ENCODE measurements at regions not wholly inside any gene's neighbourhood (a gene's known extent, or its start where the extent isn't known, plus 50 kb on each side); places are given as distances from the start of the nearest gene placed in this dataset.

DNA sequence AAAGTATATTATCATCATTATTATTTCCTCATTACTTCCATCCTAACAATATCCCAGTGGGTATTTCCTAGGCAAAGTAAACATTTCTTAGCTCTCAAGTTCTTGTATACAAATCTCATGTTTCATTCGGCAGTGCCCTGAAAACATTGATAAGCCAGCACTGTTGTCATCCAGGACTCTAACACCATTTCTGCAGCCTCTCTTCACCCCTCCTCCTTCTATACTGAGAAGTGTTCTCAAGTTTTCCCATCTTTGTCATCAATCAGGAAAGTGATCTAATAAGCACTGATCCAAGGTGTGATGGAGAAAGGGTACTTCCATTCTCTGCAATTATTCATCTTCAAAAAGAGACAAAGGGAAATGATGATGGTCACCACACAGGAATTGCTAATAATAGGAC, 168.4 kb upstream of the CCDC54 start:
- no peaks in the 10 kb centered on the region for H3K27me3 Mint-ChIP-seq (ENCODE audit: unreplicated experiment)
- H3K27ac Mint-ChIP-seq (ENCODE audit: unreplicated experiment): peak overlapping the region; percentile 91

DNA sequence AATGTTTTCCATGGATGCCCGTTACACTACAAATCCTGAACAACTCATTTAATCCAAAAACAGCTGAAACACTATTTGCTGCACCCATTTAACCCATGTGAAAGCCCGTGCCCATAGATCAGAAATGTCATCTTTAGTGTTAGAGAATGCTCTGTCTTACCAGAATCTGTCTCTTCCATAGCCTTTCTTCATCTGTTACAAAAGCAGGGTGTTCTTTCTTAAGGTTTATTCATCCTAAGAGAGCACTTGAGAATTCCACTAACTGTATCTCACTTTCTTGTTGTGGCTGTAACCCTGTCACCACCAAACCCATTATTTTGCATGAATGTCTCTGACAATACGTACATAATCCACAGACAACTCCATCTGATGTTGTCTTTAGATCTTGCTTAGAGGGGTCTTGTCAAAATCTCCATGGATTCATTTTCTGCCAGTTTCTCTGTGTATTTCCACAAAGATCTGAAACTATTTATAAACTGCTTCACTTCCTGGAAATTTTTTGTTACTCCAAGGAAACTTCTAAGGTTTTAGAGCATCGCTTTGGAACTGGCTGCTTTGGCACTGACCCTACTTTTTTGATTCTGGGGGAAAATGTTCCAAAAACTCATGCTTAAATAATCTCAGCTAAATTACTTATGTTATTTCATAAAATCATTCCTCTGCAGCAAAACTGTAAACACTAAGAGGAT, 167.8 kb upstream of the CCDC54 start:
- DNase-seq: no peak
- no peaks in the 10 kb centered on the region for H3K9me3 Mint-ChIP-seq (ENCODE audit: unreplicated experiment)

More for the DNA sequence above, 168.4 kb upstream of the CCDC54 start:
- Mint-ChIP-seq H3K4me1 (ENCODE audit: low read depth, unreplicated experiment) (peaks cover 25% of the 10 kb centered on the region), H3K9me3 (ENCODE audit: unreplicated experiment) (no peaks in the 10 kb centered on the region), H3K4me3 (ENCODE audit: unreplicated experiment) (no peak overlapping the region), H3K36me3 (ENCODE audit: unreplicated experiment) (no peaks in the 10 kb centered on the region)
- TF ChIP-seq, protein P1, sequence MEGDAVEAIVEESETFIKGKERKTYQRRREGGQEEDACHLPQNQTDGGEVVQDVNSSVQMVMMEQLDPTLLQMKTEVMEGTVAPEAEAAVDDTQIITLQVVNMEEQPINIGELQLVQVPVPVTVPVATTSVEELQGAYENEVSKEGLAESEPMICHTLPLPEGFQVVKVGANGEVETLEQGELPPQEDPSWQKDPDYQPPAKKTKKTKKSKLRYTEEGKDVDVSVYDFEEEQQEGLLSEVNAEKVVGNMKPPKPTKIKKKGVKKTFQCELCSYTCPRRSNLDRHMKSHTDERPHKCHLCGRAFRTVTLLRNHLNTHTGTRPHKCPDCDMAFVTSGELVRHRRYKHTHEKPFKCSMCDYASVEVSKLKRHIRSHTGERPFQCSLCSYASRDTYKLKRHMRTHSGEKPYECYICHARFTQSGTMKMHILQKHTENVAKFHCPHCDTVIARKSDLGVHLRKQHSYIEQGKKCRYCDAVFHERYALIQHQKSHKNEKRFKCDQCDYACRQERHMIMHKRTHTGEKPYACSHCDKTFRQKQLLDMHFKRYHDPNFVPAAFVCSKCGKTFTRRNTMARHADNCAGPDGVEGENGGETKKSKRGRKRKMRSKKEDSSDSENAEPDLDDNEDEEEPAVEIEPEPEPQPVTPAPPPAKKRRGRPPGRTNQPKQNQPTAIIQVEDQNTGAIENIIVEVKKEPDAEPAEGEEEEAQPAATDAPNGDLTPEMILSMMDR (IDR thresholded peaks at IDR 0.05; ENCODE audit: partially characterized antibody, unreplicated experiment): no peak
- no peak for DNase-seq

DNA sequence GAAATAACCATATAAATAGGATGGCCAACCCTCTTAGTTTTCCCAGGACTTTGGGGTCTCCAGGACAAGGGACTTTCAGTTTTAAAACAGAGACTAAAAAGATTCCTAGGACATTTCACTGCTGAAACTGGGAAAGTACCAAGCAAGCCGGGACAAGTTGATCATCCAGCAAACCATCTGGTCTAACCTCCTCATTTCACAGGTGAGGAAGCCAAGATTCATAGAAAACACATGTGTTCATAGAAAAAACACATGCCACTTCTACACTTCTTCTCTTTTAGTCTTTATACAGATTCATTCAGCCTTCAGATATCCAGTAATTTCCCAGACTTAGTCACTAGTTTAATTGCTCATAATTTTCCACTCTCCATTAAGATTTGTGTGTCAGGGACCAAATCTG, 165.6 kb upstream of the CCDC54 start:
- Mint-ChIP-seq H3K9me3 (ENCODE audit: unreplicated experiment) (no peaks in the 10 kb centered on the region), H3K27ac (ENCODE audit: unreplicated experiment) (no peak overlapping the region), H3K4me3 (ENCODE audit: unreplicated experiment) (no peak overlapping the region), H3K4me1 (ENCODE audit: low read depth, unreplicated experiment) (peaks cover 25% of the 10 kb centered on the region), H3K27me3 (ENCODE audit: unreplicated experiment) (no peaks in the 10 kb centered on the region), H3K36me3 (ENCODE audit: unreplicated experiment) (peaks cover 3% of the 10 kb centered on the region)
- no peak for DNase-seq
- TF ChIP-seq, protein P1 (IDR thresholded peaks at IDR 0.05; ENCODE audit: partially characterized antibody, unreplicated experiment): no peak

More for the DNA sequence above, 167.8 kb upstream of the CCDC54 start:
- Mint-ChIP-seq H3K27ac (ENCODE audit: unreplicated experiment) (no peak overlapping the region), H3K4me3 (ENCODE audit: unreplicated experiment) (no peak overlapping the region), H3K4me1 (ENCODE audit: low read depth, unreplicated experiment) (peaks cover 25% of the 10 kb centered on the region), H3K27me3 (ENCODE audit: unreplicated experiment) (no peaks in the 10 kb centered on the region), H3K36me3 (ENCODE audit: unreplicated experiment) (peaks cover 3% of the 10 kb centered on the region)
- TF ChIP-seq, protein P1 (IDR thresholded peaks at IDR 0.05; ENCODE audit: partially characterized antibody, unreplicated experiment): no peak

DNA sequence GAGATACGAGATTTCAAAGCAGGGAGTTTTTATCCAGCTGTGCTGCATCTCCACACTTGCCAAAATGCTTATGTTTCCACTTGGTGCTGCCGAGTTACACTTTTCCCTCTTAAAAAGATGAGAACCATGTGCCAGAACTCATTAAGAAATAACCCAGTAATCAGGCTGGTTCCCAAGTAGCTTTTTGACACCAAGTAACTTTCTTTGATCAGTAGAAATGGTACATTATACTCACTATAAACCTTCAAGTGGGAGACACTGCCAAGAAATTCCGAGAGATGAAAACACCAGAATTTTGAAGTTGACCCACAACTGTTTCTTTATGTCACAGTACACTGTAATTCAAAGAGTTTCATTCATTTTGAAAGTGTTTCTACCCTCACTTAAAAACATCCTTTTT, 164.6 kb upstream of the CCDC54 start:
- H3K9me3 Mint-ChIP-seq (ENCODE audit: unreplicated experiment): no peaks in the 10 kb centered on the region
- DNase-seq: no peak
- peaks cover 19% of the 10 kb centered on the region for H3K4me1 Mint-ChIP-seq (ENCODE audit: low read depth, unreplicated experiment)
- no peak overlapping the region for H3K27ac Mint-ChIP-seq (ENCODE audit: unreplicated experiment)
- TF ChIP-seq, protein P1 (IDR thresholded peaks at IDR 0.05; ENCODE audit: partially characterized antibody, unreplicated experiment): no peak
- H3K36me3 Mint-ChIP-seq (ENCODE audit: unreplicated experiment): peaks cover 3% of the 10 kb centered on the region
- no peak overlapping the region for H3K4me3 Mint-ChIP-seq (ENCODE audit: unreplicated experiment)
- H3K27me3 Mint-ChIP-seq (ENCODE audit: unreplicated experiment): no peaks in the 10 kb centered on the region

DNA sequence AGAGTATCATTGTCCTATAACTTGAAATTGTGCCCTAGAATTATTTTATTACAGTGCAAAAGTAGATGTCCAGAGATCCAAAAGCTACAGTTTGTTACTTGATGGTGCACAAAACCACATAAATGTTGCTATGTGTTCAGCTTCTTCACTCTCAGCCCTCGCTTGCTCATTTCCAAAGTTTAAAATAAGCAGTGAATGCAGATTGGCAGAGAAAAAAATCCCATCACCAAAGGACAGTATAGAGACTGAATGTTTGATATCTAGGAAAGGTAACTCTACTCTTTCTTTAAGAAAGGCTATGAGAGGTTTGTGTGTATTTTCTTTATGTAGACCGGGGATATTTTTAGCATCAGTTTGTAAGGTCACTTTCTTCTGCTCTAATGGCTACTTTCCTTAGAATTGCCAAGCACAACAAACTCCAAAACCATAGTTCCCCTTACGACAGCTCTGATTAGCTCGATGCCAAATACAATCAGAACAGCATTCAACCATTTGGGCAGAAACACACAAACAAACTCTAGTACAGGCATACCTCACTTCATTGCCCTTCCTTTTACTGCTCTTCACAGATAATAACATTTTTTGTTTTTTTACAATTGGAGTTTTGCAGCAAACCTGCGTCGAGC, 164.1 kb upstream of the CCDC54 start:
- Mint-ChIP-seq H3K4me1 (ENCODE audit: low read depth, unreplicated experiment) (peaks cover 14% of the 10 kb centered on the region), H3K27me3 (ENCODE audit: unreplicated experiment) (no peaks in the 10 kb centered on the region), H3K36me3 (ENCODE audit: unreplicated experiment) (peaks cover 3% of the 10 kb centered on the region), H3K4me3 (ENCODE audit: unreplicated experiment) (no peak overlapping the region), H3K9me3 (ENCODE audit: unreplicated experiment) (no peaks in the 10 kb centered on the region), H3K27ac (ENCODE audit: unreplicated experiment) (no peak overlapping the region)
- TF ChIP-seq, protein P1 (IDR thresholded peaks at IDR 0.05; ENCODE audit: partially characterized antibody, unreplicated experiment): no peak
- DNase-seq: no peak

Data from glutamatergic neuron (in vitro differentiated cells).